Prostate gland (tissue), 2 donors: ENCODE measurements at regions not wholly inside any gene's neighbourhood (a gene's known extent, or its start where the extent isn't known, plus 50 kb on each side); places are given as distances from the start of the nearest gene placed in this dataset.

Experiments
- DNase-seq: peaks from one replicate; pipeline ENCODE4 v3.0.0-alpha.2; 2019; ENCODE audit warnings: low spot score
- H3K27ac ChIP-seq, 2 donors: fragments of 200-600 bp; sonication (generic); 2 replicates each; pipeline ENCODE4 v1.5.1; 2017 to 2019
- H3K27me3 ChIP-seq: fragments of 200-600 bp; sonication (generic); replicated peaks from 2 replicates; pipeline ENCODE4 v1.5.1; 2019; ENCODE audit not compliant: insufficient read depth
- H3K36me3 ChIP-seq, 2 donors: fragments of 200-600 bp; sonication (generic); 1 replicate in 1 of 2; 2 replicates in 1 of 2; pipeline versions ENCODE4 v1.5.1 to v1.8.1; 2017 to 2019
- H3K4me1 ChIP-seq: fragments of 200-600 bp; sonication (generic); replicated peaks from 2 replicates; pipeline ENCODE4 v1.5.1; 2019
- H3K4me3 ChIP-seq, 2 donors: fragments of 200-600 bp; sonication (generic); 2 replicates each; pipeline ENCODE4 v1.5.1; 2017 to 2019
- H3K9me3 ChIP-seq: fragments of 200-600 bp; sonication (generic); 2 replicates; pipeline ENCODE4 v1.5.1; 2017
- POLR2A ChIP-seq: fragments of 450-650 bp; IDR thresholded peaks from one replicate; pipeline ENCODE4 v1.6.1; 2016; ENCODE audit warnings: antibody characterized with exemption, mild to moderate bottlenecking
- POLR2AphosphoS5 ChIP-seq: sonication (generic); formaldehyde crosslinking; IDR thresholded peaks from one replicate; pipeline ENCODE4 v1.6.1; 2017; ENCODE audit warnings: antibody characterized with exemption
- WGBS: methylation state at CpG from one replicate; pipeline ENCODE4 v1.1.5; 2018; 5-methylcytosine and 5-hydroxymethylcytosine counted together
- intact Hi-C: fragments of 100-400 bp; cut with DNase I; formaldehyde crosslinking; loops from one replicate; pipeline ENCODE4 v1.14.2; 2022
- TF ChIP-seq, protein P1 (sequence below), 4 experiments: fragments of 200-600 bp in 2 of 4; fragments of 450-650 bp in 2 of 4; sonication (generic) in 2 of 4; IDR thresholded peaks; 1 replicate in 3 of 4; 2 replicates in 1 of 4; pipeline ENCODE4 v1.5.1; 2016 to 2019; ENCODE audit warnings: antibody characterized with exemption in 4 of 4, mild to moderate bottlenecking in 2 of 4, moderate library complexity in 2 of 4

DNA sequence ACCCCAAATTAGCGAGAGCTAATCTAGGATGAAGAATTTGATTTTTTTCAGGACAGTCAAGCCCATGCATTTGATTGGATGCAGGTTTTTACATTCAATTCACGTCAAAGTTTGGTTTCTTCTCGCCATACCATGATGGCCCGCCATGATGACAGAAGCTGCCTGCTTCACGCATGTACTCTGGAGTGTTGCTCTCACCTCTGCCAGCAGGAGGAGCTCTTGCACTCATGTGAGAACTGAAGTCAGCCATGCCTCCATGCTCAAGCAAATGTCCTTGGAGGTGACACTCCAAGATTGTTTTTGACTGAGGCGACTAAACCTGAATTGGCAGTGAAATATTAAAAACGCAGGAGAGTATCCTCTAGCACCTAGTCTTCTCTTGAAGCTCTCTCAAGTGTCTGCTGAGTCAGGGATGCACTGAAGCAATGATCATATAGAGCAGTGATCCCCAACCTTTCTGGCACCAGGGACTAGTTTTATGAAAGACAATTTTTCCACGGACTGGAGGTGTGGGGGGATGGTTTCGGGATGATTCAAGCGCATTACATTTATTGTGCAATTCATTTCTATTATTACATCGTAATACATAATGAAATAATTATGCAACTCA is 120.9 kb downstream of the SAMMSON start:
- TF ChIP-seq POLR2AphosphoS5: no peak
- TF ChIP-seq, protein P1, sequence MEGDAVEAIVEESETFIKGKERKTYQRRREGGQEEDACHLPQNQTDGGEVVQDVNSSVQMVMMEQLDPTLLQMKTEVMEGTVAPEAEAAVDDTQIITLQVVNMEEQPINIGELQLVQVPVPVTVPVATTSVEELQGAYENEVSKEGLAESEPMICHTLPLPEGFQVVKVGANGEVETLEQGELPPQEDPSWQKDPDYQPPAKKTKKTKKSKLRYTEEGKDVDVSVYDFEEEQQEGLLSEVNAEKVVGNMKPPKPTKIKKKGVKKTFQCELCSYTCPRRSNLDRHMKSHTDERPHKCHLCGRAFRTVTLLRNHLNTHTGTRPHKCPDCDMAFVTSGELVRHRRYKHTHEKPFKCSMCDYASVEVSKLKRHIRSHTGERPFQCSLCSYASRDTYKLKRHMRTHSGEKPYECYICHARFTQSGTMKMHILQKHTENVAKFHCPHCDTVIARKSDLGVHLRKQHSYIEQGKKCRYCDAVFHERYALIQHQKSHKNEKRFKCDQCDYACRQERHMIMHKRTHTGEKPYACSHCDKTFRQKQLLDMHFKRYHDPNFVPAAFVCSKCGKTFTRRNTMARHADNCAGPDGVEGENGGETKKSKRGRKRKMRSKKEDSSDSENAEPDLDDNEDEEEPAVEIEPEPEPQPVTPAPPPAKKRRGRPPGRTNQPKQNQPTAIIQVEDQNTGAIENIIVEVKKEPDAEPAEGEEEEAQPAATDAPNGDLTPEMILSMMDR (IDR thresholded peaks at IDR 0.05): peak in 3 of 4 experiments; percentile 35 to 48 (median 46)
- Histone ChIP-seq H3K4me3 (no peak overlapping the region), H3K4me1 (no peaks in the 10 kb centered on the region), H3K9me3 (no peaks in the 10 kb centered on the region), H3K27ac (no peak overlapping the region), H3K36me3 (no peaks in the 10 kb centered on the region), H3K27me3 (no peaks in the 10 kb centered on the region)
- 94% methylated on average over 11 of the region's 11 CpGs for WGBS
- peak; percentile 31 for DNase-seq
- intact Hi-C loops: no loop called here

GRCh38 chr3:70127192-70127591 is 127.7 kb downstream of the SAMMSON start:
- intact Hi-C loops: no loop called here
- no peaks in the 10 kb centered on the region for H3K9me3 ChIP-seq
- TF ChIP-seq POLR2AphosphoS5 (no peak), POLR2A (no peak)
- TF ChIP-seq, protein P1 (IDR thresholded peaks at IDR 0.05): no peak
- H3K4me3 ChIP-seq: no peak overlapping the region
- 90% methylated on average over 1 of the region's 1 CpG for WGBS
- no peak for DNase-seq
- H3K27ac ChIP-seq: no peak overlapping the region
- H3K4me1 ChIP-seq: no peaks in the 10 kb centered on the region
- no peaks in the 10 kb centered on the region for H3K36me3 ChIP-seq
- H3K27me3 ChIP-seq: no peaks in the 10 kb centered on the region

DNA sequence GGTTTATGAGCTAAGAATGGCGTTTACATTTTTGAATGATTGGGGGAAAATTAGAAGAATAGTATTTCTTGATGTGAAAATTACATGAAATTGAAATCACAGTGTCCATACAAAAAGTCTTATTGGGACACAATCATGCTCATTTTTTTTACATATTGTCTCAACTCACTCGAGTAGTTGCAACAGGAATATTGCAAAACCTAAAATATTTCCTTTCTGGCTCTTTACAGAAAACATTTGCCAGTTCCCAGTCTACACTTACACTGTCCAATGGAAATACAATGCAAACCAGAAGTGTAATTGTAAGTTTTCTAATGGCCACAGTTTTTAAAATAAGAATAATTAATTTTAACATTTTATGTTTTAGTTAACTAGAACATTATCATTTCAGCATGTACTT is 137.8 kb downstream of the SAMMSON start:
- H3K36me3 ChIP-seq: no peaks in the 10 kb centered on the region
- H3K4me3 ChIP-seq: no peak overlapping the region
- intact Hi-C loops: no loop called here
- TF ChIP-seq, protein P1 (IDR thresholded peaks at IDR 0.05): no peak
- no peak for TF ChIP-seq POLR2AphosphoS5
- no peak for TF ChIP-seq POLR2A
- no peaks in the 10 kb centered on the region for H3K9me3 ChIP-seq
- H3K4me1 ChIP-seq: no peaks in the 10 kb centered on the region
- WGBS: 75% methylated on average over 2 of the region's 2 CpGs
- H3K27ac ChIP-seq: no peak overlapping the region
- no peak for DNase-seq
- no peaks in the 10 kb centered on the region for H3K27me3 ChIP-seq

DNA sequence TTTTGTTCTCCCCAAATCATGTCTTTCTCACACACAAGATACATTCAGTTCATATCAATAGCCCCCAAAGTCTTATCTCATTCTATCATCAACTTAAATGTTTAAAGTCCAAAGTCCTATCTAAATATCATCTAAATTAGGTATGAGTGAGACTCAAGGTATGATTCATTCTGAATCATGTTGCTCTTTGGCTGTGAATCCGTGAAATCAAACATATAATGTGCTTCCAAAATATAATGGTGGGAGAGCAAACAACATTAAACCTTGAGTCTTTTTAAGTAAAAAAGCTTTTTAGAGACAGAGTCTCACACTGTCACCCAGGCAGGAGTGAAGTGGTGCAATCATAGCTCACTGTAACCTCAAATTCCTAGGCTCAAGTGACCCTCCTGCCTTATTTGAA is 139.1 kb downstream of the SAMMSON start:
- Histone ChIP-seq H3K36me3 (no peaks in the 10 kb centered on the region), H3K27me3 (no peaks in the 10 kb centered on the region), H3K9me3 (no peaks in the 10 kb centered on the region), H3K4me3 (no peak overlapping the region), H3K4me1 (no peaks in the 10 kb centered on the region), H3K27ac (no peak overlapping the region)
- intact Hi-C loops: no loop called here
- 31% methylated on average over 1 of the region's 1 CpG for WGBS
- no peak for TF ChIP-seq POLR2A
- TF ChIP-seq, protein P1 (IDR thresholded peaks at IDR 0.05): no peak
- TF ChIP-seq POLR2AphosphoS5: no peak
- DNase-seq: no peak
